NCI-H1694 (cell line): ENCODE measurements at regions not wholly inside any gene's neighbourhood (a gene's known extent, or its start where the extent isn't known, plus 50 kb on each side); places are given as distances from the start of the nearest gene placed in this dataset.
"Not testable (repeated sequence)": the region's sequence is repeated elsewhere in the genome, so short reads cannot be mapped to it uniquely, and the experiment has no call there.

Source experiments
- DNase-seq: peaks from one replicate; lab custom pipeline; 2025; lab: John Stamatoyannopoulos, UW

DNA sequence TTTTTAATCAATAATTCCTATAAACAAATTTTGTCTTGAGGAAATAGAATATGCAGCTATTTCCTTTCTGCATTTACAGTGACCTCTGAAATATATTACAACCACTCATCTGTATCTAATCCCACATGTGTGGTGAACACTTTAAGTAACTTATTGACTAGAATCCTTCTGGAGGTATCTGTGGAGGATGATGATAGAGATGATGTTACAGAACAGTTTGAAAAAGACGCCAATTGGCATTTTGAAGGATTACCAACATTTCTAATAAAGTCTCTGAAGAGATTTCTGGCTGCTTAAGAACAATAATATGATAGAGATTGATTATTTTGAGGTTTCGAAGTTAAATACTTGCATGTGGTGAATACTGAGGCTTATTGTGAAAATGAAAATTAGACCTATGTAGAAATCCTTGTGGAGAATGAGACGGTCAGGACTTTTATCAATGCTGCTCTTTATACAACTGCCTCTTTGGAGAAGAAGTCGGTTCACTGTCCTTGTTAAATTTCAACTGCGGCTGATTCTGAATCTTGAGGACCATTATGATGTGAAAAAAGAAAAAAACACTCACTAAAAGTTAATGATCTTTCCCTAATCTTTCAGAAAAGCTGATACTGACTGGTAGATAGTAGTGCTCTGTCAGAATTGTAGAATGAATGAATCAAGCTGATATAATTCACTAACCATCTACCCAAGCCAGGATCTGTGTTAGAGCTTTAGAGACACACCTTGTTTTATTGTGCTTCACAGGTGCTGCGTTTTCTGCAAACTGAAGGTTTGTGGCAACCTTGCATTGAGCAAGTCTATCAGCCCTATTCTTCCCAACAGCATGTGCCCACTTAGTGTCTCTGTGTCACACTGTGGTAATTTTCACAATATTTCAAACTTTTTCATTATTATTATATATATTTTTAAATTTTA, 204.7 kb downstream of the SPRY1 start:
- DNase-seq = no peak

DNA sequence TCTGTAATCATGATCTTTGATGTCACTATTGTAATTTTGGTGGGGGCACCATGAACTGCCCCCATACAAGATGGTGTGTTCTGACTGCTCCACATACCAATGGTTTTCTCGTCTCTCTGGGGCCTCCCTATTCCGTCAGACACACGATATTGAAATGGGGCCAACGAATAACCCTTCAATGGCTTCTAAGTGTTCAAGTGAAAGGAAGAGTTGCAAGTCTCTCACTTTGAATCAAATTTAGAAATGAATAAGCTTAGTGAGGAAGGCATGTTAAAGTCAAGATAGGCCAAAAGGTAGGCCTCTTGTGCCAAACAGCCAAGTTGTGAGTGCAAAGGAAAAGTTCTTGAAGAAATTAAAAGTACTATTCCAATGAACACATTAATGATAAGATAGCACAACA, 205.4 kb downstream of the SPRY1 start:
- DNase-seq = no peak

DNA sequence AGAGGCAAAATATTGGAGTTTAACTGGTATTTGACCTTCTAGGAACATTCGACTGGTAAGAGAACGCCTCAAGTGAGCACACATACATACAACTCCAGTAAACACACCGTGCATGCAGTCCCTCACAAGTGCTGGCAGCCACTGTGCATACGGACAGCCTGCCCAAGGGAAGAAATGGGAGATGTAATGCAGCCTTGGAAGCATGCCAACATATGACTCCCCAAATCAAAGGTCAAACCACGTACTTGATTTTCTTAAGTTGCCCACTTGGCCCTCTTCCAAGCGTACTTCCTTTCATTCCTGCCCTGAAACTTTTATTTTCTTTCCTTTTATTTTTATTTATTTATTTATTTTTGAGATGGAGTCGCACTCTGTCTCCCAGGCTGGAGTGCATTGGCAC, 206.6 kb downstream of the SPRY1 start:
- no peak for DNase-seq

DNA sequence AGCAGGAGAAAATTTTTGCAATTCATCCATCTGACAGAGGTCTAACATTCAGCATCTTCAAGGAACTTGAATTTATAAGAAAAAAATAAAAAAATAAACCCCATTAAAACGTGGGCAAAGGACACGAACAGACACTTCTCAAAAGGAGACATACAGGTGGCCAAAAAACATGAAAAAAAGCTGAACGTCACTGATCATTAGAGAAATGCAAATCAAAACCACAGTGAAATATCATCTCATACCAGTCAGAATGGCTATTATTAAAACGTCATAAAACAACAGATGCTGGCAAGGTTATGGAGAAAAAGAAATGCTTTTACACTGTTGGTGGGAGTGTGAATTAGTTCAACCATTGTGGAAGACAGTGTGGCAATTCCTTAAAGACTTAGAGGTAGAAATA, 209.2 kb downstream of the SPRY1 start:
- DNase-seq = not testable (repeated sequence)

DNA sequence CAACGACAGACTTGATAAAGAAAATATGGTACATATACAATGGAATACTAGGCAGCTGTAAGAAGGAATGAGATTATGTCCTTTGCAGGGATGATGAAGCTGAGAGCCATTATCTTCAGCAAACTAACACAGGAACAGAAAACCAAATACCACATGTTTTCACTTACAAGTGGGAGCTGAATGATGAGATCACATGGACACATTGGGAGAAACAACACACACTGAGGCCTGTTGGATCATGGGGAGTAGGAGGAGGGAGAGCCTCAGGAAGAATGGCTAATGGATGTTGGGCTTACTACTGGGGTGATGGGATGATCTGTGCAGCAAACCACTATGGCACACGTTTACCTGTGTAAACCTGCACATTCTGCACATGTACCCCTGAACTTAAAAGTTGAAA, 209.7 kb downstream of the SPRY1 start:
- no peak for DNase-seq

DNA sequence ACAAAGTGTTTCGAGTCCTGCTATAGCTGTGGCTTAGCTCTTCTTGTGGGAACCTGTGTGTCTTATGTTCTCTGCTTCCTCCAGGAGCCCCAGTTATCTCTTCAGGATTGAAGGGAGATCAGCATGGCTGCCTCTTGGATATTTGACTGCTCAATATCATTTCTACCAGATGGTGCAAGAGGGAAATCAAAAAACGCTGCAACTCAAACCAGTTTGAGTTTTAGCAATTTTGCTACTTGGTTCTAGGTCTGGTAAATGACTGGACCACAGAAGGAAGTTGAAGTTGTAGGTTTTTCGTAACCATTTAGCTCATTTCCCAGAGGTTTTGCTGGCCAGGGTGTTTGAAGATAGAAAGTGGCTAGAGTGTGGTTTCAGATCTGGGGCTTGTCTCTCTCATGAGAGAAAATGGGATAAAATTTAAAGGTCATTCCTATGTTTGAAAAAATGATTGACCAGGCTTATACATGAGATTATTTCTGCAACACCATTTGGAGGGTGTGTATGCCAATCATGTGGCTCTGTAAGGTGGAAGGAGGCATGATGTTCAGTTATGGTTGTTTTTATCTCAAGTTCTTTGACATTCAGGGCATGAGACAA, 210.4 kb downstream of the SPRY1 start:
- DNase-seq = no peak

DNA sequence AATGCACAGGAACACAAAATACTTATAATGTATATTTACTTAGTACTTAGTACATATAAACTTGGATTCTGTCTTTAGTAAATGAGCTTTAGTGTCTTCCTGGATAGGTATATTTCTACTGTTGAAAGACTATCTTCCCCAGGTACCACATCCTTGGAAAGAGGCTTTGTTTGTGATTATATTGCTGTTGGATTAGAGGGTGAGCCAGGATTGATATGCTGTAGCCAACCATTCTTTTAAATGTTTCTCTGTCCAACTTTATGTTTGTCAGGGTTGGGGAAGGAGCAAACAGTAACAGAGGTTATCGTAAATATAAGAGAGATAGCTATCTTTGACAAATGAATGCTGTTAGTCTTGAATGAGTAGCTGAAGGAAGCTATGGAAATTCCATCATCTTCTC, 213.2 kb downstream of the SPRY1 start:
- DNase-seq = no peak

DNA sequence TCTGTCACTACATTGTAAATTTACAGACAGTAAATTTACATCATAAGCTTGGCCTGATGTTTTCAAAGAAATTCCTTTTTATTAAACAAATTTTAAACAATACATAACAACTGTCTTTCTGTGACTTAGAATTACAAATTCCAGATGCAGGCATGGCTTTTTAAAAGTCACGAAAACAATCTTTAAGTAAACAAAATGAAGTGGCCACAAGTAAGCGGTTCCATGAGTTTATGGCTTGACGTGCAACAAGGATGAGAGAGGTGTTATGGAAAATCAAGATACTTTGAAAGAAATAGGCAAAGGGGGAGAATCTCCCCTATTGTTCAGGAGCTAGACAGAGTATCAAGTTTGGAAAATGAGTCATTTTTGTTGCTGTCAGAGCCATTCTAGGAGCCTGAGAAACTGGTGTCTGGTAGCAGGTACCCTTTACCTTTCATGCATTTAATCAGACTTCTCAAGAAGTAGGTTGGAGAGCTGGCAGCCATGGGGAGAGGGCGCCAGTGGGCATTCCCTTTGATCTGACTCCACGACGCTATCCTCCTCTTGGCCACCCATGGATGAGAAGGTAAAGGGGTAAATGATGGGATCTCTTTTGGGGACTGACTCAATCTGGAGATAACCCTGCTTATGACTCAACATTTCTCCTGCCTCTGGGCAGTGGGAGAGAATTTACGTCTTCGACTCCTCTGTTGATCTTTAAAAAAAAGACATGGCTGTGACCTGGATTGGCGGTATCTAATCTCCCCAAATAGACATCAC, 217.2 kb downstream of the SPRY1 start:
- no peak for DNase-seq

DNA sequence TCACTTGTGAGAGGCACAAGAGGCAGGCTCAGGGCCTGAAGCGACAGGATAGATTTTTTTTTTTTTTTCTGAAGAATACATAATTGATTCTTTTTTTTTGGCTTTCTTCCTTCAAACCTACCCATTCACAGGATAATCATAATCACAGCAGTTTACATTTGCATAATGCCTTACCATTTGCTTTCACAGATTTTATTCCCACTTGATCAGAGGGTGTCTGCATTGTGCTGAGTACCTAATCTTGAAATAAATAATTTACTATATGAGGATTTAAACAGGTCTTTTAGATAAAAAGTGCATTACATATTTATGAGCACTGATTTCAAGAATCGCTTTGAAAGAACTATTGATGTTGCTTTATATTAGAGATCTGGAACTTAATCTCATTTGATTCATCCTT, 219.3 kb downstream of the SPRY1 start:
- no peak for DNase-seq

DNA sequence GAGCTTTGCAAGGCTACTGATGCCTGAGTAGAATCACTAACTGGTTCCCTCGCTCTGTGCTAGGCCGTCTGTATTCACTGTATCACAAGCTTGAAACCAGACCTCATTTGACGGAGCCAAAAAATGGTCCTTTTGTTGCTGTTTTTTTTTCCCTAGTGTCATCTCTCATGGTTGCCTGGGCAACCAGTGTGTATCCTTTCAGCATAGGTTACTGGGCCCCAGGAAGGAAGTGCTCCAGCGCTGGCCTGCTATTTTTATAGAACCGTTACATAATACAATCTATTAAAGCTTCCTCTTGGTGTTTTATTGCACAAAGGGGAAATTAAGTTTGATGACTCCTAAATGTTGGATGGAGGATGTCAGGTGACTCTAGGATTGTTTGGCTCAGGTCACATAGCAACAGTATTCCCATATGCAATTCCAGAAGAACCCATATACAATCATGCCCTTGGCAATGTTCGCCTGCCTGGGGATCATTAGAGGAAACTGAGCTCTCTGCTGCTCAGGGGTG, 220.4 kb downstream of the SPRY1 start:
- DNase-seq = no peak

DNA sequence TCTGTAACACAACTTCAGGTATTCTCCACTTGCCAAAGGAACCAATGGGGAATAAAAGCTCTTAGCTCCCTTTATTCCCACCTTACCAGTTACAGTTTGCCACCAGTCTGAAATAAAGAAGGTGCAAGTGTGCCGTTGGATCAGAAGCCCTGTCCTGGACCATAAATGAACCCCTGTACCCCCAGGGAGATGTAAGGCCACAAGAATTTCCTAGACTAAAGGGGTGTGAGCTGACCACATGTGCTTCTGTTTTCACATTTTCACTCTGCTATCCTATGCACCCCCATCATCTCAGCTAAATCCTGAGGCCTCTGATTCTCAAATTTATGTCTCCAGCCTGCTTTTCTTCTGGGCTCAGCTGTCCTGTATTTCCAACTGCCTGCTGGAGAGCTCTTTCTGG, 221.2 kb downstream of the SPRY1 start:
- DNase-seq = no peak

DNA sequence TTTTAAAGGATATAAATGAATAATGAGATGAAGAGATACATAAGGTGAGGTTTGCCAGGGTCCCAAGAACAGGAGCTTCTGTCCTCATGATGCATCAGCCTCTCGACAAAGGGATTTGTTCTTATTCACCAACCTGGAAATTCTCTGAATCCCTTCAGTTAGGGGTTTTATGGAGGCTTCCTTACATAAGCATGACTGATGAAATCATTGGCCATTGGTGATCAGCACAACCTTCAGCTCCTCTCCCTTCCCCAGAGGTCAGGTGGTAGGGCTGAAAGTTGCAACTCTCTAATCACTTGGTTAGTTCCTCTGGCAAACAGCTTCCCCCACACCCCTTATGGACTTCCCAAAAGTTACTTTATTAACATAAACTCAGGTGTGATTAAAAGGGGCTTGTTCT, 222.0 kb downstream of the SPRY1 start:
- no peak for DNase-seq

DNA sequence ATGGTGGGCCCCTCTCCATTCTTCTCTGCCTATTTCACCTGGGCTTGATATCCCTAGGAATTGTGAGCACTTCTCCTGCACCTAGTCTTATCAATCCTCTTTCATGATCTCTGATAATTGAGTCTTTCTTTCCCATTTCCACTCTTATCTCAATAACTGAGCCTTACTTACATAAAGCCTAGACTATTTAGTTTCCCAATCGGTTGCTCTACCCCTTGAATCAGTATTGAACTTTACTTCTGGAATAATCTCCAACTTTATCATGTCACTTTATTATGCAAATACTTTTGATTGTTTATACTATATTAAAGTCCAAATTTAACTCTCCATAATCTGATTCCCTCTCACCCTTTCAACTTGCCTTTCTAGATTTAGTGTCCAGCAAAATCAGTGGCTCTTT, 222.7 kb downstream of the SPRY1 start:
- DNase-seq = no peak

DNA sequence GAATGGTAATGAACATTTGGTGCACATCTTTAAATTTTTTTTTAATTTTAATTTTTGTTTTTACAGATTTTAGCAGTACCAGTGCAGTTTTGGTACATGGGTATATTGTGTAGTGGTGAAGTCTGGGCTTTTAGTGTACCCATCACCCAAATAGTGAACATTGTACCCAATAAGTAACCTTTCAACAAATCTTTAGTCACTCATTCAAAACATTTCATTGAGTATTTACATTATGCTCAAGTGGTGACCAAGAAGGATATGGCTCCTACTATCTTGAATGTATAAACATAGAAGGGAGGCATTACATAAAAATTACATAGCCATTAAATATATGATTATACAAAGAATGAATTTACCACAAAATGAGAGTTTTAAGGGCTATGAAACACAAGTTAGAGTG, 223.3 kb downstream of the SPRY1 start:
- DNase-seq = no peak

DNA sequence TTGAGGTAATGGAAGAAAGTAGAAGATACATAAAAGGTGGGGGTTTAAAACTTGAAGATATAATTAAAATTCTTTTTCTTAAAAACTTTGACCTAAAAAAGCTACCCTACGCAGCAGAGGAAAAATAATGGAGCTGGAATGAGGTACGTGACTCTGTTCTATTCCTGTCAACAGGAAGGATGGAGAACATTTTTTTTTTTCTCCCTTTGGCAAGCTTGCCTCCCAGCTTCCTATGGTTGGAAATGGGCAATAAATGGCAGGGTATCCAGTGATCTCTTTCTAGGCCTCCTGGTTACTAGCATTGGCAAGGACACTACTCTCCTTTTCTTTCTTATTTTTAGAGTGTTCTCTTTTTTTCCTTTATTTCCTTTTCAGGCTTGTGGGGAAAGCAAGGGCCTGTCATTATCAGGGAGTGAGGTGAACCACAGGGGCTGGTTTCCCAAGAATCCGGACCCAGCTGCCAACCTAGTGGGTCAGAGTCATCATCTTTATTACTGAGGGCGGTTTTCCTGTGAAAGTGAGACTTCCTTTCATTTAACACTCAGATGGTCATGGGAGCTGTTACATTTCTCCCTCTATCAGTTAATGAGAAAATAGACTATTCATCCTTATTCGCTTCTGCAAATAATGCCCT, 224.6 kb downstream of the SPRY1 start:
- DNase-seq = no peak

DNA sequence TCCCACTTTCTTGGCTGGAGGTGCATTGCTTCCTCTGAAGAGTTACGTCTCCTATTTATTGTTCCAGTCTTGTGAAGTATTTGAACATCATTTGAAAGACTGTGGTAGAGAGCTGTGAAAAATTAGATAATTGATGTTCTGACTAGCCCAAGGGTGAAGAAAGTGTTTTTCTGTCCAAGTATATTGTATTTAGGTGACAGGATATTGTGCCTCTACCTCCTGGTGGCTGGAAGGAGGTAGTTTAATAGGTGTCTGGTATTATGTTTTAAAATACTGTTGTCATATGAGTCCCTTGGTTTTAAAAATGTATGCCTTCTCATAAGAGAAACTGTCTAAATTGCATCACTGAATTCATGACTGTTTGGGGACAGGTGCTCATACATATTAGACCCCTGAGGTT, 226.0 kb downstream of the SPRY1 start:
- no peak for DNase-seq

DNA sequence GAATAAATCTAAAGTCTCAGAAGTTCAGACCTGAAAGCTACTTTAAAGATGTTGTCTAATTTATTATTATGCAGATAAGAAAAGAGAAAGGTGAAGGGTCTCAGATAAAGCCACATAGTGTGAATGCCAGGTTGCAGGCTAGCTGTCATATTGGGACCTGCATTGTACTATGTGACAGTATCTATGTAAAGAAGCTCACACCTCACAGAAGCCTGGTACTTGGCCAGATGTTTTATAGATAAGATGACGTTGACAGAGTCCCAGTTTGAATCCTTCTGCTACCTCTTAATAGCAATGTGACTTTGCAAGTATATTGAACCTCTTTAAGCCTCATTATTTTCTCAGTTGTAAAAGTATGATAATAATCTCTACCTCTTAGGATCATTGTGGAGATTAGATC, 227.0 kb downstream of the SPRY1 start:
- no peak for DNase-seq

DNA sequence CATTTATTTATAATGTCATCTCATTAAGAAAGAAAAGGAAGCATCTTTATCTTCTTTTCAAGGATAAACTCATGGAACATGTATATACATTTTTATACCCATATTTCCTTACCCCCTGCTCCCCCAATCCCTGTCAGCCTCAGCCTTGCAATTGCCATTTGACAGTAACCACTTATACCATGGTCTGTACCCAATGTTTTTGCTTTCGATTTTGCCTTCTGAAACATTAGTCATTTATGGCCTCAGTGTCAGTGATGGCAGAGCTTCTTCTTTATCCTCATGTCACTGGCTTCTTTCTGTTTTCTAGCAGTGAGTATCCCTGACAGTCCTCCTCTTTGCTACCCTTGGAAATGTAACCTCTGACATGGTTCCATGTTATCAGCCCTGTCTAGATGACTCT, 228.4 kb downstream of the SPRY1 start:
- no peak for DNase-seq

DNA sequence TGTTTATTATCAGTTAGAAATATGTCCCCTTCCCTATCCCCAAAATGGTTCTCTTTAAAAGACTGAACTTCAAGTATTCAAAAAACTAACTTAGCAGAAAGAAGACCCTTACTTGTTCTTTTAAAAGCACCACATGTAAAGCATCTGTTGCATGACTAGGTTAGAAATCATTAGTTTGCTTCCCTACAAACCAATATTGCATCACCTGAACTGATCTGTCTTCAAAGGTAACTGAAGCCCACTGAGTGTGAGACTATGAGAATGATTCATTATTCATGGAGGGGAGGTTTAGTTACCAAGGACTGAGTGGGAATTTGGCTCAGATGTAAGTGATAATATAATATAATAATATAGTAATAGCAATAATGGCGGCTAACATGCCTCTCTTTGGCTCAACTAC, 231.7 kb downstream of the SPRY1 start:
- DNase-seq = no peak

DNA sequence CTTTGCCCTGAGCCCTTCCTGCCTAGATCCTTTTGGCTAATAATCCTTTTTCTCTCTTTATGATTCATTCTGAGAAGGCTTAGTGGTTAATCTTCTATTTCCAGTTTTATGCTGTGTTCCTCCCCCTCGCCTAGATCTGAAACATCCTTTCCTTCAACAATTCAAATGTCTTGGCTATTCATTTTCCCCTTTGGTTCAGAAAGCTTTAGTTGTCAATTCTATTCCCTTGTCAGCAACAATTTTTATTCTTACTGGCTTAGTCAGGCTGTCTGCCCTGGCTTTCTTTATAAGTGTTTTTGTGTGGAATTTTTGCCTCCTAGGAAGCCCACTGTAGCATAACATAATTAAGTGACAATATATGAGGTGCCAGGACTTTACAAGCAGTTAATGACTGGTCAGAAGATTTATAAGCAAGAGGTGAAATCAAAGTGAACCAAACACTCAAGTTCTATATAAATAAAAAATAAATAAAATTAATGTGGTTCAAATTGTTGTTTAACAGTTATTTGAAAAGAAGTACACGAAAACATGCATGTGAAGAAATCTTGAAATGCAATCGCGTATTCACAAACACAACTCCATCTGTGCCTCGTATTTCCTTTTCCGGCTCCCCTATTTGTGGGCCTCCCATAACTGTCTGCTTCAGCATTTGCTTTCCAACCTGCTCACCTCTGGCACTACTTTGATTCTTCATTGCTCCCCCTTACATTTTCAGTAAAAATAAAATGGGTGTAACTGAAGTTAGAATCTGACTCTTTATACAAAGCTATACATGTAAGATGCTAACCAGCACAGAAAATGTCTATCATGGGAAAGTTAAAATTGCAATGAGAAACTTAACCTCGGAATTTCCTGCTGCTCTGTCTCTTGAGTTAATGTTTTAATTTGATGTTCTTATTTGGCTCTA, 235.4 kb downstream of the SPRY1 start:
- no peak for DNase-seq

DNA sequence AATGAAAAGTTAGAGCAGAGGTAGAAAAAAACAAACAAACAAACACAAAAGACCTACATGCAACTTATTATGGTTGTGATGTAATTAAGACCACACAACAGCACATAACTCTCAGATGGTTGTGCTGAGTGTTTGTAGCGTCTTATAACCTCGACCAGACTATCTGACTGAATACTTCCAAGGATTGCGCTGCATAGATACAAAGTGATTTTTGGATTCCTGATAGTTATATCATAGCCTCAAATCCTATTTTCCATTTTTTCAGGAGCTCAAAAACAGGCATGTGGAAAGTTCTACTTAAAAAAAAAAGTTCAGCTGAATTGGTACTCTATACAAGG, 236.1 kb downstream of the SPRY1 start:
- DNase-seq = no peak
